K562 (cell line): ENCODE measurements at regions not wholly inside any gene's neighbourhood (a gene's known extent, or its start where the extent isn't known, plus 50 kb on each side); places are given as distances from the start of the nearest gene placed in this dataset.

Source experiments
- CBFB ChIP-seq: sonication (generic); formaldehyde crosslinking; IDR thresholded peaks from 2 replicates; pipeline ENCODE4 v1.4.0; 2020; ENCODE audit warnings: mild to moderate bottlenecking, missing genetic modification reagents
- CBX3 ChIP-seq, 2 experiments: IDR thresholded peaks; 1 replicate in 1 of 2; 2 replicates in 1 of 2; pipeline ENCODE4 v1.6.1; 2012; ENCODE audit warnings: inconsistent platforms in 2 of 2, low read length in 2 of 2, borderline replicate concordance in 1 of 2, control low read depth in 1 of 2
- SETDB1 ChIP-seq: IDR thresholded peaks from one replicate; pipeline ENCODE4 v1.6.1; 2012; ENCODE audit warnings: low read length, control low read depth, inconsistent platforms
- SP1 ChIP-seq: sonication (generic); formaldehyde crosslinking; IDR thresholded peaks from 2 replicates; pipeline ENCODE4 v1.8.1; 2022; ENCODE audit warnings: mild to moderate bottlenecking, missing genetic modification reagents
- TF ChIP-seq, protein P1 (sequence below), 3 experiments: IDR thresholded peaks in 2 of 3; conservative IDR thresholded peaks in 1 of 3; 2 replicates each; pipeline ENCODE4 v1.5.1; 2011 to 2012; ENCODE audit warnings: low read length in 3 of 3, mild to moderate bottlenecking in 3 of 3, control low read depth in 2 of 3, improper control_type of control experiment in 1 of 3, inconsistent platforms in 1 of 3, low read depth in 1 of 3, mixed read lengths in 1 of 3, moderate library complexity in 1 of 3; ENCODE audit not compliant: insufficient read depth in 2 of 3
- TF ChIP-seq, protein P2 (sequence below): IDR thresholded peaks from 3 replicates; pipeline ENCODE4 v1.6.1; 2011; ENCODE audit warnings: borderline replicate concordance, mild to moderate bottlenecking, moderate library complexity; ENCODE audit not compliant: insufficient read length; ENCODE audit errors: extremely low read depth

DNA sequence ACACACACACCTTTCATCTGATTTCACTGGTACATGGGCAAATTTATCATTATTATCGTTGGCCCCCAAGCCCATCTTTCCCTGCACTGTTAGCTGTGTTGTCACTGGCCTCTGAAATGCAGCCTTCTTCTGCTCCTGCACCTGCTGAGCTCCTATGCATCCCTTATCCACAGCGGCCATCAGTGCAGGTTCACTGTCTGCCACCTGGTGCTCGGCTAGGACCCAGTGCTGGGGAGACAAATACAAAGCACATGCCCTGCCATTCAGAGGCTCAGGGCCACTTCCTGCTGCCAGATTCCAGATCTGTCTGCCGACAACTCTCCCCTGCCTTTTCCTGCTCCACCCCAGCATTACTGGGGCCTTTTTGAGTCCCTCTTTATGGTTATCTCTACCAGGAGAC lies 1205.4 kb downstream of the TBC1D22A start:
- TF ChIP-seq SP1 (CRISPR knock-in tag) (no peak), CBFB (no peak), SETDB1 (no peak), CBX3 (IDR thresholded peaks at IDR 0.05; ENCODE audit: borderline replicate concordance in 1 of 2, low read length in 2 of 2) (no peak)
- TF ChIP-seq, protein P1, sequence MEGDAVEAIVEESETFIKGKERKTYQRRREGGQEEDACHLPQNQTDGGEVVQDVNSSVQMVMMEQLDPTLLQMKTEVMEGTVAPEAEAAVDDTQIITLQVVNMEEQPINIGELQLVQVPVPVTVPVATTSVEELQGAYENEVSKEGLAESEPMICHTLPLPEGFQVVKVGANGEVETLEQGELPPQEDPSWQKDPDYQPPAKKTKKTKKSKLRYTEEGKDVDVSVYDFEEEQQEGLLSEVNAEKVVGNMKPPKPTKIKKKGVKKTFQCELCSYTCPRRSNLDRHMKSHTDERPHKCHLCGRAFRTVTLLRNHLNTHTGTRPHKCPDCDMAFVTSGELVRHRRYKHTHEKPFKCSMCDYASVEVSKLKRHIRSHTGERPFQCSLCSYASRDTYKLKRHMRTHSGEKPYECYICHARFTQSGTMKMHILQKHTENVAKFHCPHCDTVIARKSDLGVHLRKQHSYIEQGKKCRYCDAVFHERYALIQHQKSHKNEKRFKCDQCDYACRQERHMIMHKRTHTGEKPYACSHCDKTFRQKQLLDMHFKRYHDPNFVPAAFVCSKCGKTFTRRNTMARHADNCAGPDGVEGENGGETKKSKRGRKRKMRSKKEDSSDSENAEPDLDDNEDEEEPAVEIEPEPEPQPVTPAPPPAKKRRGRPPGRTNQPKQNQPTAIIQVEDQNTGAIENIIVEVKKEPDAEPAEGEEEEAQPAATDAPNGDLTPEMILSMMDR (IDR thresholded peaks at IDR 0.05 in 2 of 3, conservative IDR thresholded peaks at IDR 0.05 in 1 of 3; ENCODE audit: insufficient read depth in 2 of 3, low read depth in 1 of 3, low read length in 3 of 3) = no peak
- TF ChIP-seq, protein P2, sequence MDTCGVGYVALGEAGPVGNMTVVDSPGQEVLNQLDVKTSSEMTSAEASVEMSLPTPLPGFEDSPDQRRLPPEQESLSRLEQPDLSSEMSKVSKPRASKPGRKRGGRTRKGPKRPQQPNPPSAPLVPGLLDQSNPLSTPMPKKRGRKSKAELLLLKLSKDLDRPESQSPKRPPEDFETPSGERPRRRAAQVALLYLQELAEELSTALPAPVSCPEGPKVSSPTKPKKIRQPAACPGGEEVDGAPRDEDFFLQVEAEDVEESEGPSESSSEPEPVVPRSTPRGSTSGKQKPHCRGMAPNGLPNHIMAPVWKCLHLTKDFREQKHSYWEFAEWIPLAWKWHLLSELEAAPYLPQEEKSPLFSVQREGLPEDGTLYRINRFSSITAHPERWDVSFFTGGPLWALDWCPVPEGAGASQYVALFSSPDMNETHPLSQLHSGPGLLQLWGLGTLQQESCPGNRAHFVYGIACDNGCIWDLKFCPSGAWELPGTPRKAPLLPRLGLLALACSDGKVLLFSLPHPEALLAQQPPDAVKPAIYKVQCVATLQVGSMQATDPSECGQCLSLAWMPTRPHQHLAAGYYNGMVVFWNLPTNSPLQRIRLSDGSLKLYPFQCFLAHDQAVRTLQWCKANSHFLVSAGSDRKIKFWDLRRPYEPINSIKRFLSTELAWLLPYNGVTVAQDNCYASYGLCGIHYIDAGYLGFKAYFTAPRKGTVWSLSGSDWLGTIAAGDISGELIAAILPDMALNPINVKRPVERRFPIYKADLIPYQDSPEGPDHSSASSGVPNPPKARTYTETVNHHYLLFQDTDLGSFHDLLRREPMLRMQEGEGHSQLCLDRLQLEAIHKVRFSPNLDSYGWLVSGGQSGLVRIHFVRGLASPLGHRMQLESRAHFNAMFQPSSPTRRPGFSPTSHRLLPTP = no peak
